ELF-1 (cell line): ENCODE measurements at regions not wholly inside any gene's neighbourhood (a gene's known extent, or its start where the extent isn't known, plus 50 kb on each side); places are given as distances from the start of the nearest gene placed in this dataset.

Experiments used
- DNase-seq: peaks from one replicate; pipeline ENCODE4 v3.0.0-alpha.2; 2016; ENCODE audit warnings: low read depth, low spot score

GRCh38 chr3:105260385-105260784 lies 106.3 kb upstream of the ALCAM start:
- no peak for DNase-seq

- no peak for DNase-seq
These were observed 92.2 kb upstream of the ALCAM start for GRCh38 chr3:105274536-105274935.

- DNase-seq: no peak
These were observed 91.8 kb upstream of the ALCAM start for GRCh38 chr3:105274958-105275357.

DNA sequence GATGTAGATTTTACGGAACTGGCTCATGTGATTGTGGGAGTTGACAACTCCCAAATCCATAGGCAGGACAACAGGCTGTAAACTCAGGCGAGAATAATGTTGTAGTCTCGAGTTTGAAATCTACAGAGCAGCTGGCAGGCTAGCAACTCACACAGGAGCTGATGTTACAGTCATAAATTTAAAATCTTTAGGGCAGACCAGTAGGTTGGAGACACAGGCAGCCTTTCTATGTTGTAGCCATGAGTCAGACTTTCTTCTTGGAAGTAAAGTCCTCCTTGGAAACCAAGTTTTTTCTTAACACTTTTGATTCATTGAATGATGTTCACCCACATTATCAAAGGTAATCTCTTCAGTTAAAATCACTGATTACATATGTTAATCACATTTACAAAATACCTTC lies 89.1 kb upstream of the ALCAM start:
- DNase-seq: no peak

- no peak for DNase-seq
These were observed 88.0 kb upstream of the ALCAM start for GRCh38 chr3:105278688-105279087.

GRCh38 chr3:105281989-105282388 lies 84.7 kb upstream of the ALCAM start:
- no peak for DNase-seq

DNA sequence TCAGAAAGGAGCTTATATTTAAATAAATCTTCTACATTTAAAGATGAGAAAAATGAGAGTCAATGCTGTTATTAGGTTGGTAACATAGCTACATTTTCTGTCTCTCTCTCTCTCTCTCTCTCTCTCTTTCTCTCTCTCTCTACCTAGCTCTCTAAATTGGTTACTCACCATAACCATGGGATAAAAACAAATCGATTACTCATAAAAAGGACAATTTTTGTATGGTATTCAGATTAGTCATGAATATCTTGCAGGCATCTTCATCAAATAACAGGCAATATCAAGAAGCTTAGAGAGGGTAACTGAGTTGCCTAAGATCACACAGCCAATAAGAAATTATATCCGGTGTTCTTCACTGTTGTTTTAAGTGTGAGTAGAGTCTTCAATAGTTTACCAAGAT lies 81.8 kb upstream of the ALCAM start:
- no peak for DNase-seq

DNA sequence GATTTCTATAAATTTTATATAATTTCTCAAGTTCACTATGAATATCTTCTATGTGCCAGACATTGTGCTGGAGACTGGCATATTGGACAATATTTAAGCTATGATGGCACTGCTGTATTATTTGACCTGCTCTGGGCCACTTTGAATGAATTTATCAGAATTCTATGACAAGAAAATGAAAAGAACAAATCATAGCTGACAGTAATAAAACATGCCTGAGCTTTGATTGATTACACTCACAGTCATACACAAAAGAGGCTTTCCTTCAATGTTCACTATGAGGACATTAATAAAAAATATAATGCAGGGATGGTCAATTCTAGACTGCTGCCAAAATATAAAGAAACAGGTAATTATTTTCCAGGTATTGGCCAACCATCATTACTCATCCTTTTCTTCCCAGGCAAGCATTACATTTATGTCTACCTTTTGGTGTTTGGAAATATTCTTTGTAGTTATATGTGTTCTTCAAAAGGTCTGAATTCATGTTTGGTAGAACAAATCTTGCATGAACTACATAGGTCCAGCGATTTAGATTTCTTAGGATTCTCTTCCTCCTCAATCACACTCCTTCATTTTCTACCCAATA lies 81.0 kb upstream of the ALCAM start:
- no peak for DNase-seq

GRCh38 chr3:105293441-105293840 lies 73.3 kb upstream of the ALCAM start:
- DNase-seq: no peak

DNA sequence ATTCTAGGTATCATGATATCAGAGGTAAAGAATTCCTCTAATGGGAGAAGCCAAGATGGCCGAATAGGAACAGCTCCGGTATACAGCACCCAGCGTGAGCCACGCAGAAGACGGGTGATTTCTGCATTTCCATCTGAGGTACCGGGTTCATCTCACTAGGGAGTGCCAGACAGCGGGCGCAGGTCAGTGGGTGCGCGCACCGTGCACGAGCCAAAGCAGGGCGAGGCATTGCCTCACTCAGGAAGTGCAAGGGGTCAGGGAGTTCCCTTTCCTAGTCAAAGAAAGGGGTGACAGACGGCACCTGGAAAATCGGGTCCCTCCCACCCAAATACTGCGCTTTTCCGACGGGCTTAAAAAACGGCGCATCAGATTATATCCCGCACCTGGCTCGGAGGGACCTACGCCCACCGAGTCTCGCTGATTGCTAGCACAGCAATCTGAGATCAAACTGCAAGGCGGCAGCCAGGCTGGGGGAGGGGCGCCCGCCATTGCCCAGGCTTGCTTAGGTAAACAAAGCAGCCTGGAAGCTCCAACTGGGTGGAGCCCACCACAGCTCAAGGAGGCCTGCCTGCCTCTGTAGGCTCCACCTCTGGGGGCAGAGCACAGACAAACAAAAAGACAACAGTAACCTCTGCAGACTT lies 70.4 kb upstream of the ALCAM start:
- DNase-seq: peak; percentile 17

DNA sequence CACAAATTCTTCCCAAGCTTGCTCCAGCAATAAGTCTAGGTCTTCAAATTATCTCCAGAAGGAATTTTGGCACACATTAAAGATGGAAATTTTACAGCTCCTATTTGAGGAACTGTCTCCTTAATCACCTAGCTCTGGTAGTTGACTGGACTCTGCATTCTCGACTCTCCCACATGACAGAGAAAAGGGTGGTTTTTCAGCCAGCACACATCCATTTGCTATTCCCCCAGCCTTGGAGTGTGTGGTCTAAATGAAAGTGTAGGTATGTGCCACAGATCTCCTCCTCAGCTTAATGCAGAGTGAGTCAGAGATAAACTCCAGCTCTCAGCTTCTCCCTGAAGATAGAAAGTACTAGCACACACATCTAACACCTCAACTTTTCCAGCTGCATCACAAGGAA lies 62.2 kb upstream of the ALCAM start:
- peak; percentile 32 for DNase-seq

DNA sequence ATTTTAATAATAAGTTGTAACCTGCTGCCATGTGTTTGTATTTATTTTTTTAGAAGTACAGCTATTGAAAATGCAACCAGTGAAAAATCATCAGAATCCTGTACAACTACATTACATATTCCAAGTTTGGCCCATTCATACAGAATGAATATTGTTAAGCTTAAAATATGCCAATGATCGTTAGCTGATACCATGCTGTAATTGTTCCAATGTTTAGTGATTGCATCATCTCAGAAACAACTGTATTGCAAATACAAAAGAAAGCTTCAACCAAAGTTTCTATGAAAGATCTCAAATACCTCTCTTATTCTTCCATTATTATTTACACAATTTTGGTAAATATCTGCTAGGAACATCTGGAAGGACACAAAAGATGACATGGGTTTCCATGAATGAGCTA lies 51.6 kb upstream of the ALCAM start:
- no peak for DNase-seq

GRCh38 chr3:105315815-105316214 lies 50.9 kb upstream of the ALCAM start:
- no peak for DNase-seq

- DNase-seq: no peak
These were observed 50.4 kb upstream of the ALCAM start for GRCh38 chr3:105316331-105316730.
